SK-N-MC (cell line): ENCODE measurements at regions not wholly inside any gene's neighbourhood (a gene's known extent, or its start where the extent isn't known, plus 50 kb on each side); places are given as distances from the start of the nearest gene placed in this dataset.
"Not testable (repeated sequence)": the region's sequence is repeated elsewhere in the genome, so short reads cannot be mapped to it uniquely, and the experiment has no call there.

Source experiments
- DNase-seq: peaks from one replicate; pipeline ENCODE4 v3.0.0-alpha.2; 2011; ENCODE audit warnings: low read depth, low spot score
- H3K27ac ChIP-seq: fragments of 200-600 bp; sonication (generic); 2 replicates; pipeline ENCODE4 v1.5.1; 2016; ENCODE audit warnings: mixed run types
- H3K36me3 ChIP-seq: fragments of 200-600 bp; sonication (generic); 2 replicates; pipeline ENCODE4 v1.6.1; 2017; ENCODE audit warnings: antibody characterized with exemption, low read length, mixed read lengths; ENCODE audit not compliant: insufficient read depth
- H3K4me3 ChIP-seq: fragments of 200-600 bp; sonication (generic); 2 replicates; pipeline ENCODE4 v1.5.1; 2016
- H3K9ac ChIP-seq: fragments of 200-600 bp; sonication (generic); 2 replicates; pipeline ENCODE4 v1.8.0; 2017; ENCODE audit warnings: mixed run types, mixed read lengths; ENCODE audit not compliant: insufficient read length
- H3K9me3 ChIP-seq: fragments of 200-600 bp; sonication (generic); 2 replicates; pipeline ENCODE4 v1.6.1; 2017; ENCODE audit warnings: low read depth, mild to moderate bottlenecking, antibody characterized with exemption, low read length, moderate library complexity, mixed read lengths
- EZH2 ChIP-seq: fragments of 200-600 bp; sonication (generic); IDR thresholded peaks from one replicate; pipeline ENCODE4 v1.6.1; 2017; ENCODE audit warnings: antibody characterized with exemption
- FOXP2 ChIP-seq: optimal IDR thresholded peaks from 2 replicates; pipeline ENCODE3; 2011; ENCODE audit warnings: mild to moderate bottlenecking, moderate library complexity; ENCODE audit not compliant: insufficient read depth; ENCODE audit errors: extremely low read length, control extremely low read depth
- POLR2AphosphoS5 ChIP-seq: IDR thresholded peaks from 2 replicates; pipeline ENCODE4 v1.6.1; 2012; ENCODE audit warnings: mild to moderate bottlenecking, low read depth, low read length, borderline replicate concordance

- Histone ChIP-seq H3K36me3 (no peaks in the 10 kb centered on the region), H3K9me3 (no peaks in the 10 kb centered on the region), H3K27ac (no peak overlapping the region), H3K4me3 (no peak overlapping the region), H3K9ac (no peak overlapping the region)
- DNase-seq, result no peak
- TF ChIP-seq FOXP2 (no peak), POLR2AphosphoS5 (no peak)
These were observed 204.8 kb upstream of the RASGEF1B start for GRCh38 chr4:81676537-81676936.

GRCh38 chr4:81675791-81676393 lies 204.2 kb upstream of the RASGEF1B start:
- TF ChIP-seq POLR2AphosphoS5, result no peak
- no peak overlapping the region for H3K9ac ChIP-seq
- DNase-seq, result no peak
- H3K4me3 ChIP-seq, result no peak overlapping the region
- H3K36me3 ChIP-seq, result no peaks in the 10 kb centered on the region
- H3K9me3 ChIP-seq, result no peaks in the 10 kb centered on the region
- H3K27ac ChIP-seq, result no peak overlapping the region

GRCh38 chr4:81673961-81674360 lies 202.3 kb upstream of the RASGEF1B start:
- Histone ChIP-seq H3K4me3 (no peak overlapping the region), H3K27ac (no peak overlapping the region), H3K9me3 (no peaks in the 10 kb centered on the region), H3K9ac (no peak overlapping the region), H3K36me3 (no peaks in the 10 kb centered on the region)
- no peak for DNase-seq
- TF ChIP-seq FOXP2 (no peak), EZH2 (no peak), POLR2AphosphoS5 (no peak)

GRCh38 chr4:81668328-81668727 lies 196.6 kb upstream of the RASGEF1B start:
- not testable (repeated sequence) for H3K9me3 ChIP-seq, H3K36me3 ChIP-seq, H3K9ac ChIP-seq, H3K4me3 ChIP-seq, H3K27ac ChIP-seq, DNase-seq

- no peaks in the 10 kb centered on the region for H3K36me3 ChIP-seq
- no peak overlapping the region for H3K4me3 ChIP-seq
- H3K9ac ChIP-seq, result no peak overlapping the region
- H3K9me3 ChIP-seq, result no peaks in the 10 kb centered on the region
- no peak for DNase-seq
- TF ChIP-seq EZH2 (no peak), POLR2AphosphoS5 (no peak), FOXP2 (no peak)
- H3K27ac ChIP-seq, result no peak overlapping the region
These were observed 195.8 kb upstream of the RASGEF1B start for GRCh38 chr4:81667539-81667938.

GRCh38 chr4:81666491-81666890 lies 194.8 kb upstream of the RASGEF1B start:
- Histone ChIP-seq H3K9ac (no peak overlapping the region), H3K9me3 (no peaks in the 10 kb centered on the region), H3K4me3 (no peak overlapping the region), H3K27ac (no peak overlapping the region), H3K36me3 (no peaks in the 10 kb centered on the region)
- TF ChIP-seq POLR2AphosphoS5, result no peak
- no peak for TF ChIP-seq EZH2
- no peak for TF ChIP-seq FOXP2
- DNase-seq, result no peak

GRCh38 chr4:81665649-81666048 lies 193.9 kb upstream of the RASGEF1B start:
- Histone ChIP-seq H3K9me3 (no peaks in the 10 kb centered on the region), H3K36me3 (no peaks in the 10 kb centered on the region), H3K4me3 (no peak overlapping the region), H3K27ac (no peak overlapping the region), H3K9ac (no peak overlapping the region)
- no peak for DNase-seq
- TF ChIP-seq EZH2 (no peak), FOXP2 (no peak), POLR2AphosphoS5 (no peak)

GRCh38 chr4:81665045-81665444 lies 193.3 kb upstream of the RASGEF1B start:
- Histone ChIP-seq H3K4me3 (no peak overlapping the region), H3K36me3 (no peaks in the 10 kb centered on the region), H3K9me3 (no peaks in the 10 kb centered on the region), H3K9ac (no peak overlapping the region), H3K27ac (no peak overlapping the region)
- no peak for TF ChIP-seq EZH2
- no peak for TF ChIP-seq POLR2AphosphoS5
- no peak for TF ChIP-seq FOXP2
- no peak for DNase-seq

- Histone ChIP-seq H3K36me3 (no peaks in the 10 kb centered on the region), H3K9ac (no peak overlapping the region), H3K9me3 (no peaks in the 10 kb centered on the region), H3K4me3 (no peak overlapping the region), H3K27ac (no peak overlapping the region)
- no peak for DNase-seq
- TF ChIP-seq FOXP2 (no peak), POLR2AphosphoS5 (no peak), EZH2 (no peak)
These were observed 192.4 kb upstream of the RASGEF1B start for GRCh38 chr4:81664079-81664478.

GRCh38 chr4:81663368-81663767 lies 191.7 kb upstream of the RASGEF1B start:
- Histone ChIP-seq H3K36me3 (no peaks in the 10 kb centered on the region), H3K27ac (no peak overlapping the region), H3K9me3 (no peaks in the 10 kb centered on the region), H3K4me3 (no peak overlapping the region), H3K9ac (no peak overlapping the region)
- no peak for DNase-seq
- TF ChIP-seq POLR2AphosphoS5 (no peak), FOXP2 (no peak), EZH2 (no peak)
